GM19240 (cell line): ENCODE measurements at regions not wholly inside any gene's neighbourhood (a gene's known extent, or its start where the extent isn't known, plus 50 kb on each side); places are given as distances from the start of the nearest gene placed in this dataset.
"Not testable (repeated sequence)": the region's sequence is repeated elsewhere in the genome, so short reads cannot be mapped to it uniquely, and the experiment has no call there.

Experiments used
- DNase-seq: peaks from one replicate; pipeline ENCODE4 v3.0.0; 2011; ENCODE audit warnings: low spot score; ENCODE audit not compliant: insufficient read length

GRCh38 chr2:167692191-167692590 lies 555.2 kb downstream of the STK39 start:
- DNase-seq = no peak

- no peak for DNase-seq
These were observed 558.0 kb downstream of the STK39 start for GRCh38 chr2:167689444-167689843.

GRCh38 chr2:167686691-167687090 lies 560.7 kb downstream of the STK39 start:
- DNase-seq = no peak

GRCh38 chr2:167681234-167682015 lies 566.0 kb downstream of the STK39 start:
- DNase-seq = no peak

GRCh38 chr2:167678158-167678557 lies 569.2 kb downstream of the STK39 start:
- DNase-seq = no peak

- no peak for DNase-seq
These were observed 571.5 kb downstream of the STK39 start for GRCh38 chr2:167675906-167676305.

- no peak for DNase-seq
These were observed 576.8 kb downstream of the STK39 start for GRCh38 chr2:167670588-167670987.

- no peak for DNase-seq
These were observed 594.3 kb downstream of the STK39 start for GRCh38 chr2:167653131-167653530.

GRCh38 chr2:167652401-167652800 lies 595.0 kb downstream of the STK39 start:
- no peak for DNase-seq

- DNase-seq = no peak
These were observed 595.8 kb downstream of the STK39 start for GRCh38 chr2:167651406-167652151.

- DNase-seq = no peak
These were observed 600.8 kb downstream of the STK39 start for GRCh38 chr2:167646557-167646956.

- no peak for DNase-seq
These were observed 607.3 kb downstream of the STK39 start for GRCh38 chr2:167640096-167640495.

GRCh38 chr2:167637741-167638140 lies 609.7 kb downstream of the STK39 start:
- DNase-seq = no peak

GRCh38 chr2:167632271-167632670 lies 615.1 kb downstream of the STK39 start:
- DNase-seq = not testable (repeated sequence)

- no peak for DNase-seq
These were observed 620.4 kb downstream of the STK39 start for GRCh38 chr2:167626961-167627360.

GRCh38 chr2:167626301-167626700 lies 621.1 kb downstream of the STK39 start:
- DNase-seq = no peak

- DNase-seq = no peak
These were observed 630.4 kb downstream of the STK39 start for GRCh38 chr2:167616997-167617396.

- DNase-seq = no peak
These were observed 633.9 kb downstream of the STK39 start for GRCh38 chr2:167613471-167613870.

GRCh38 chr2:167608487-167608886 lies 638.9 kb downstream of the STK39 start:
- DNase-seq = no peak

- DNase-seq = no peak
These were observed 639.7 kb downstream of the STK39 start for GRCh38 chr2:167607731-167608130.

- no peak for DNase-seq
These were observed 640.2 kb downstream of the STK39 start for GRCh38 chr2:167607211-167607610.

GRCh38 chr2:167602122-167602521 lies 645.3 kb downstream of the STK39 start:
- DNase-seq = no peak

GRCh38 chr2:167599219-167599618 lies 648.2 kb downstream of the STK39 start:
- no peak for DNase-seq
